Transverse colon (tissue), 3 donors: ENCODE measurements at regions not wholly inside any gene's neighbourhood (a gene's known extent, or its start where the extent isn't known, plus 50 kb on each side); places are given as distances from the start of the nearest gene placed in this dataset.

Experiments used
- EP300 ChIP-seq: sonication (generic); formaldehyde crosslinking; IDR thresholded peaks from one replicate; pipeline ENCODE4 v1.6.1; 2017; ENCODE audit warnings: antibody characterized with exemption, low read depth
- TF ChIP-seq, protein P1 (sequence below), 5 experiments: fragments of 200-600 bp in 3 of 5; fragments of 450-650 bp in 2 of 5; sonication (generic) in 3 of 5; IDR thresholded peaks; 1 replicate in 2 of 5; 2 replicates in 3 of 5; pipeline ENCODE4 v1.5.1; 2016 to 2017; ENCODE audit warnings: antibody characterized with exemption in 5 of 5, inconsistent platforms in 3 of 5, mild to moderate bottlenecking in 2 of 5, moderate library complexity in 1 of 5

DNA sequence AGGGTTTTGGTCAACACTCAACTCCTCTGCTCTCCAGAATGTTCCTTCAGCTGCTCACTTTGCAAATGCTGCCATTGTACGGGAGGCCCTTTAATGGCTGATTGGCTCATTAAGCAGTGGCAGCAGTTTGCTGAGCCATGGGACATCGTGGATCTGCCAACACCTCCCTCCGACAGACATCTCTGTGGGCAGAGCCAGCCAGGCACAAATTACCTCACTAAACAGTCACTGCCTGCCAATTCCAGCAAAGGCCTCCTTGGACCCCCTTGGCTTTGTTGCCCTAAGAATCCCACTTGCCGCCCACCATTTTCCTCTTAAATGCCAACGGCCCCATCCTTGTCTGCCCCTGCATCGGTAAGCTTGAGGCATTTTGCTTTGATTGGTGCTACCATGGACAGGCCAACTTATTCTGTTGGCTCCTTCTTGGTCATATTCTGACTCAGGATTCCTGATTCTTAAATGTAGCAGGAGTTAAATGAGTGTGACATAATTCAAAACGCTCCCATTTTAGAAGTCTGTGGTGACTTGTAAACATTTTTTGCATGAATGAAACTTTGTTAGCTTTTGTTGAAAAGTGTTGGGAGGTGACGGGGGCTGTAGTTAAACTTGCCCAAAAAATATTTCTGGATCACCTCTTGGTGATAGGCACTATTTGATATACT, 57.5 kb upstream of the LMO2 start:
- TF ChIP-seq EP300, result no peak
- TF ChIP-seq, protein P1, sequence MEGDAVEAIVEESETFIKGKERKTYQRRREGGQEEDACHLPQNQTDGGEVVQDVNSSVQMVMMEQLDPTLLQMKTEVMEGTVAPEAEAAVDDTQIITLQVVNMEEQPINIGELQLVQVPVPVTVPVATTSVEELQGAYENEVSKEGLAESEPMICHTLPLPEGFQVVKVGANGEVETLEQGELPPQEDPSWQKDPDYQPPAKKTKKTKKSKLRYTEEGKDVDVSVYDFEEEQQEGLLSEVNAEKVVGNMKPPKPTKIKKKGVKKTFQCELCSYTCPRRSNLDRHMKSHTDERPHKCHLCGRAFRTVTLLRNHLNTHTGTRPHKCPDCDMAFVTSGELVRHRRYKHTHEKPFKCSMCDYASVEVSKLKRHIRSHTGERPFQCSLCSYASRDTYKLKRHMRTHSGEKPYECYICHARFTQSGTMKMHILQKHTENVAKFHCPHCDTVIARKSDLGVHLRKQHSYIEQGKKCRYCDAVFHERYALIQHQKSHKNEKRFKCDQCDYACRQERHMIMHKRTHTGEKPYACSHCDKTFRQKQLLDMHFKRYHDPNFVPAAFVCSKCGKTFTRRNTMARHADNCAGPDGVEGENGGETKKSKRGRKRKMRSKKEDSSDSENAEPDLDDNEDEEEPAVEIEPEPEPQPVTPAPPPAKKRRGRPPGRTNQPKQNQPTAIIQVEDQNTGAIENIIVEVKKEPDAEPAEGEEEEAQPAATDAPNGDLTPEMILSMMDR (IDR thresholded peaks at IDR 0.05), result no peak
